ENCODE measurements at regions not wholly inside any gene's neighbourhood (a gene's known extent, or its start where the extent isn't known, plus 50 kb on each side); places are given as distances from the start of the nearest gene placed in this dataset.
A peak's percentile ranks its signal among the peaks of the same experiment; 100 is the strongest.

- Histone ChIP-seq H3K4me3 (ENCODE audit: low read length) (no peak overlapping the region), H3K4me1 (ENCODE audit: control insufficient read depth, insufficient read depth, low read length) (no peaks in the 10 kb centered on the region), H3K9me3 (ENCODE audit: control insufficient read depth, low read depth, low read length) (no peaks in the 10 kb centered on the region), H3K27ac (ENCODE audit: low read length) (no peak overlapping the region), H3K27me3 (ENCODE audit: control insufficient read depth, insufficient read depth, low read length) (no peaks in the 10 kb centered on the region), H3K36me3 (ENCODE audit: control insufficient read depth, insufficient read depth, low read length) (no peaks in the 10 kb centered on the region)
- no peak for DNase-seq
- no CpG with 5 or more reads among the region's 6 CpGs for WGBS (ENCODE audit: insufficient coverage, low lambda C conversion rate)
Observed at GRCh38 chr16:66258916-66259845, 107.3 kb upstream of the CDH5 start.

- H3K9me3 ChIP-seq (ENCODE audit: control insufficient read depth, low read depth, low read length) = no peaks in the 10 kb centered on the region
- no peak for DNase-seq
- H3K27ac ChIP-seq (ENCODE audit: low read length) = no peak overlapping the region
- WGBS (ENCODE audit: insufficient coverage, low lambda C conversion rate) = no CpG with 5 or more reads among the region's 1 CpG
- no peaks in the 10 kb centered on the region for H3K4me1 ChIP-seq (ENCODE audit: control insufficient read depth, insufficient read depth, low read length)
- H3K4me3 ChIP-seq (ENCODE audit: low read length) = no peak overlapping the region
- H3K27me3 ChIP-seq (ENCODE audit: control insufficient read depth, insufficient read depth, low read length) = no peaks in the 10 kb centered on the region
- no peaks in the 10 kb centered on the region for H3K36me3 ChIP-seq (ENCODE audit: control insufficient read depth, insufficient read depth, low read length)
Observed at GRCh38 chr16:66256919-66257318, 109.6 kb upstream of the CDH5 start.

- no CpG with 5 or more reads among the region's 4 CpGs for WGBS (ENCODE audit: insufficient coverage, low lambda C conversion rate)
- DNase-seq = no peak
- Histone ChIP-seq H3K27me3 (ENCODE audit: control insufficient read depth, insufficient read depth, low read length) (peaks cover 2% of the 10 kb centered on the region), H3K4me1 (ENCODE audit: control insufficient read depth, insufficient read depth, low read length) (no peaks in the 10 kb centered on the region), H3K4me3 (ENCODE audit: low read length) (no peak overlapping the region), H3K36me3 (ENCODE audit: control insufficient read depth, insufficient read depth, low read length) (no peaks in the 10 kb centered on the region), H3K9me3 (ENCODE audit: control insufficient read depth, low read depth, low read length) (no peaks in the 10 kb centered on the region), H3K27ac (ENCODE audit: low read length) (no peak overlapping the region)
Observed at GRCh38 chr16:66255647-66256046, 110.8 kb upstream of the CDH5 start.

- Histone ChIP-seq H3K27me3 (ENCODE audit: control insufficient read depth, insufficient read depth, low read length) (peaks cover 2% of the 10 kb centered on the region), H3K4me1 (ENCODE audit: control insufficient read depth, insufficient read depth, low read length) (no peaks in the 10 kb centered on the region), H3K27ac (ENCODE audit: low read length) (no peak overlapping the region), H3K36me3 (ENCODE audit: control insufficient read depth, insufficient read depth, low read length) (no peaks in the 10 kb centered on the region), H3K4me3 (ENCODE audit: low read length) (no peak overlapping the region), H3K9me3 (ENCODE audit: control insufficient read depth, low read depth, low read length) (no peaks in the 10 kb centered on the region)
- no peak for DNase-seq
- no CpG with 5 or more reads among the region's 2 CpGs for WGBS (ENCODE audit: insufficient coverage, low lambda C conversion rate)
Observed at GRCh38 chr16:66254751-66255150, 111.7 kb upstream of the CDH5 start.

GRCh38 chr16:66254106-66254505 is 112.4 kb upstream of the CDH5 start:
- H3K4me3 ChIP-seq (ENCODE audit: low read length) = no peak overlapping the region
- no peaks in the 10 kb centered on the region for H3K36me3 ChIP-seq (ENCODE audit: control insufficient read depth, insufficient read depth, low read length)
- H3K27ac ChIP-seq (ENCODE audit: low read length) = no peak overlapping the region
- DNase-seq = no peak
- H3K27me3 ChIP-seq (ENCODE audit: control insufficient read depth, insufficient read depth, low read length) = peaks cover 2% of the 10 kb centered on the region
- WGBS (ENCODE audit: insufficient coverage, low lambda C conversion rate) = no CpG with 5 or more reads among the region's 2 CpGs
- H3K4me1 ChIP-seq (ENCODE audit: control insufficient read depth, insufficient read depth, low read length) = no peaks in the 10 kb centered on the region
- H3K9me3 ChIP-seq (ENCODE audit: control insufficient read depth, low read depth, low read length) = no peaks in the 10 kb centered on the region

- DNase-seq = no peak
Observed at GRCh38 chr16:66251476-66252160, 114.9 kb upstream of the CDH5 start.

DNA sequence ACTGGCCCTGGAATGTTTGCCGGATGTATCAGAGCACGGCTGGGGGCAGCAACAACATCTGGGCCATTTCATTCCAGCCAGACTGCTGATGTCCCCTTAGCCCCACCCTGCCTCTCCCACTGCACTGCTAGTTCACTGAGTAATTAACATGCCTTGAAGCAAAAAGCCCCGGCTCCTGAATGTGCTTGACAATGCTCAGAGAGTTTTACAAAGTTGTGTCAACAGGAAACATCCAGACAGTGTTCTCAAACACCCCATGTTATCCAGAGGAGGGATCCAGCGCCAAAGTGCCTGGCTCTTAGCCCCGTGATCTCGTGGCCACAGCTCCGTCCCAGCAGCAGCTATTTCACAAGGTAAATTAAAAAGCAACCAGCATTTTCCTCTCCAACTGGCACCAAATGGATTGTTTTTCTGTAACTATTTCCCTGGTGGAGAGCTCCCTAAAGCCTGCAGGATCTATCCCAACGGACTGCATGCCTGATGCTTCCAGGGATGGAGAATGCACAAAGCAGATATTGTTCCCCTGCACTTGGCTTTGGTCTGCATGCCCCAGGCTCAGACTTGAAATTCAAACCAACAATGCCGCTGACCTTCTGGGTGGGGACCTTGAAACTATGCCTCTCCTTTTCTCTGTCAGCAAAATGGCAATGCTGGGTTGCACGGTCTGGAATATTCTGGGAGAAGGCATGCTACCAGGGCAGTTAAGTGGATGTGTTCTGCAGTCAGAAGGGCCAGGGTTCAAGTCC is 115.6 kb upstream of the CDH5 start:
- WGBS (ENCODE audit: insufficient coverage, low lambda C conversion rate) = no CpG with 5 or more reads among the region's 10 CpGs
- Histone ChIP-seq H3K9me3 (ENCODE audit: control insufficient read depth, low read depth, low read length) (no peaks in the 10 kb centered on the region), H3K27me3 (ENCODE audit: control insufficient read depth, insufficient read depth, low read length) (peaks cover 2% of the 10 kb centered on the region), H3K4me3 (ENCODE audit: low read length) (no peak overlapping the region), H3K36me3 (ENCODE audit: control insufficient read depth, insufficient read depth, low read length) (no peaks in the 10 kb centered on the region), H3K27ac (ENCODE audit: low read length) (peak overlapping the region; percentile 23), H3K4me1 (ENCODE audit: control insufficient read depth, insufficient read depth, low read length) (no peaks in the 10 kb centered on the region)
- peak in 1 of 2 donors; percentile 24 for DNase-seq

More at GRCh38 chr16:66251476-66252160, 114.9 kb upstream of the CDH5 start:
- Histone ChIP-seq H3K27ac (ENCODE audit: low read length) (peak overlapping the region; percentile 23), H3K27me3 (ENCODE audit: control insufficient read depth, insufficient read depth, low read length) (peaks cover 2% of the 10 kb centered on the region), H3K9me3 (ENCODE audit: control insufficient read depth, low read depth, low read length) (no peaks in the 10 kb centered on the region), H3K4me3 (ENCODE audit: low read length) (no peak overlapping the region), H3K36me3 (ENCODE audit: control insufficient read depth, insufficient read depth, low read length) (no peaks in the 10 kb centered on the region), H3K4me1 (ENCODE audit: control insufficient read depth, insufficient read depth, low read length) (no peaks in the 10 kb centered on the region)
- no CpG with 5 or more reads among the region's 6 CpGs for WGBS (ENCODE audit: insufficient coverage, low lambda C conversion rate)

DNA sequence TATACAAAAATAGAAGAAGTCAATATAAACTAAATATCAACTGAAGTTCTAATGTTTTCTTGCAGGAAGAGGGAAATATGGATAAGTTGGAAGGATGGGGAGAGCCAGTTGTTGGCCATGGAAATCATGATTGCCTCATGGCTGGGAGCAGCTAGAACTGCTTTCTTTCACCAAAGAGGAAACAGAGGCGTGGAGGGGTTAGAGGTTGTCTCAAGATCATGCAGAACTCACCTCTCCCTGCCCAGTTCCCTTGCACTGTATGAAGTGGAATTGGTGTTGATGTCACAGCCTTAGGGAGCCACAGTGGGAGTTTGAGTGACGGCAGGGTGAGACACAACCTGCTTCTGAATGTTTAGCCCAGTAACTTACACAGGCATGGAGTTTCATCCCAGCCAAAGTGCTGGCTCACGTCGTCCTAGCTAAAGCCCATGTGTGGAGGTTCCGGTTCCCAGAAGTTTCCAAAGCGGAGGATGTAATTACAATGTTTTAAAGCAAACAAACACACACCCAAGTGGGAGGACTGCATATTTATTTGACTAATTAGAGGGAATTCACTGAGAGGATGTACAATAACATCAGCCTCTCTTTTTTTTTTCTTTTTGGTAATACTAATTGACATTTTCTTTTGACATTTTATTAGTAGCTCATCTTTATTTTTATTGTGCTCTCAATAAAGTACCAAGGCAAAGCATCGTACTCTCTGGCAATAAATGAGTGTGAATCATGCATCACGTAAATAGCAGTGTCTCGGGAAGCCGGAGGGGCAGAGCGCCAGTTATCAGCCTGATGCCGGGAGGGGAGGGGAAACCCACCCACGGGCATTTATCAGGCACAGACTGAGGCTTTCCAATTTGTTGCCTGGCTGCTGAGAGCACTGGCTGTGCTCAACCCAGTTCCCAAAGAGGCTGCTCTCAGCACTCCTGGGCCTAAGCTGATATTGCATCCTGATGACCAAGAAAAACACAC is 118.7 kb upstream of the CDH5 start:
- no peaks in the 10 kb centered on the region for H3K36me3 ChIP-seq (ENCODE audit: control insufficient read depth, insufficient read depth, low read length)
- H3K27ac ChIP-seq (ENCODE audit: low read length) = no peak overlapping the region
- no CpG with 5 or more reads among the region's 13 CpGs for WGBS (ENCODE audit: insufficient coverage, low lambda C conversion rate)
- no peaks in the 10 kb centered on the region for H3K9me3 ChIP-seq (ENCODE audit: control insufficient read depth, low read depth, low read length)
- H3K27me3 ChIP-seq (ENCODE audit: control insufficient read depth, insufficient read depth, low read length) = peaks cover 2% of the 10 kb centered on the region
- no peaks in the 10 kb centered on the region for H3K4me1 ChIP-seq (ENCODE audit: control insufficient read depth, insufficient read depth, low read length)
- DNase-seq = peak in 1 of 2 donors; percentile 33
- no peak overlapping the region for H3K4me3 ChIP-seq (ENCODE audit: low read length)

DNA sequence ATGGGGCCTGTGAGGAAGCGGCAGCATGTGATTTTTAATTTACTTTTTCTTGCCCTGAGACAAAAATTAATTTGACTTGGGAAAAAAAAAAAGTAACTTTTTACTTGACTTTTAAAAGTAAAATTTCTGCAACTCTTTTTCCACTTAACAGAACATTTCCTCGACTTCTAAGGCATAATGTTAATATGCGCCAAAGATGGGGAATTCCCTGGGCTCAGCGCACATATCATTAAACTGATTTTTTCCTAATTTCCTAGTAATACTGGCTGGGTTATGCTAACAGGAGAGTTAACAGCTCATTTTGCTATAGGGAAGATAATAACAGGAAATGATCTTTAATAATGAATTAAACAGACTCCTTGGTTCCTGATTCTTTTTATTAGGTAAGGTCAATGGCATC is 120.6 kb upstream of the CDH5 start:
- H3K4me3 ChIP-seq (ENCODE audit: low read length) = no peak overlapping the region
- H3K27me3 ChIP-seq (ENCODE audit: control insufficient read depth, insufficient read depth, low read length) = peaks cover under 1% of the 10 kb centered on the region
- no peaks in the 10 kb centered on the region for H3K9me3 ChIP-seq (ENCODE audit: control insufficient read depth, low read depth, low read length)
- no peaks in the 10 kb centered on the region for H3K36me3 ChIP-seq (ENCODE audit: control insufficient read depth, insufficient read depth, low read length)
- H3K4me1 ChIP-seq (ENCODE audit: control insufficient read depth, insufficient read depth, low read length) = no peaks in the 10 kb centered on the region
- DNase-seq = no peak
- no peak overlapping the region for H3K27ac ChIP-seq (ENCODE audit: low read length)
- 80% methylated on average over 1 of the region's 4 CpGs for WGBS (ENCODE audit: insufficient coverage, low lambda C conversion rate)

All from large intestine (tissue), 3 donors.